ENCODE measurements at regions not wholly inside any gene's neighbourhood (a gene's known extent, or its start where the extent isn't known, plus 50 kb on each side); places are given as distances from the start of the nearest gene placed in this dataset.

DNA sequence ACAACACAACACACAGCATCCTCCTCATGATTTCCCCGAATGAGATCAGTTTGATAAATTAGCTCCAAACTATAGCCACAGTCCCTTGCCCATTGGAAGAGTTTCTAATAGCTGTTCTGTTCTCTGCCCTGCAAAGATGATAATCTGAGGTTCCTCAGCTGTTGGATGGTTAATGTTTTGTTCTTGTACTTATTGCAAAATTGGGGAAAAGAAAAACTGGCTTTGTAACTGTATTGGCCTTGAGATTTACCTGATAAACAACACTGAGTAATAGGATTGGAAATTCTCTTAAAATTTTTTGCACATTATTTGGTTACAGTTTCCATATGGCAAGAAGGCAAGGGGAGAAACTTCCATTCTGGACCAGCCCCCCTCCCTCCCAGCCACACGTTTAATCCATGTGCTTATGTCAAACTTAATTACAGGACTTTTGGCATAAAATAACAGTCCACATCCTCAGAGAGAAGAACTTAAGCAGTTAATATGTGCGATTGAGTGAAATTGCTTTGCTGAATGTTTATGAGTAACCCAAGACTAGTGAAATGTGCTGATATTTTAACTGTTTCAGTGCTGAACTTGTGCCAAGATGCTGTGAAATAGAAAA lies 119.1 kb upstream of the ZFHX3 start:
- TF ChIP-seq EZH2phosphoT487 (IDR thresholded peaks at IDR 0.05; ENCODE audit: borderline replicate concordance, low read length) (no peak), EZH2 (IDR thresholded peaks at IDR 0.05; ENCODE audit: low read length, unreplicated experiment) (no peak)
- TF ChIP-seq, protein P1, sequence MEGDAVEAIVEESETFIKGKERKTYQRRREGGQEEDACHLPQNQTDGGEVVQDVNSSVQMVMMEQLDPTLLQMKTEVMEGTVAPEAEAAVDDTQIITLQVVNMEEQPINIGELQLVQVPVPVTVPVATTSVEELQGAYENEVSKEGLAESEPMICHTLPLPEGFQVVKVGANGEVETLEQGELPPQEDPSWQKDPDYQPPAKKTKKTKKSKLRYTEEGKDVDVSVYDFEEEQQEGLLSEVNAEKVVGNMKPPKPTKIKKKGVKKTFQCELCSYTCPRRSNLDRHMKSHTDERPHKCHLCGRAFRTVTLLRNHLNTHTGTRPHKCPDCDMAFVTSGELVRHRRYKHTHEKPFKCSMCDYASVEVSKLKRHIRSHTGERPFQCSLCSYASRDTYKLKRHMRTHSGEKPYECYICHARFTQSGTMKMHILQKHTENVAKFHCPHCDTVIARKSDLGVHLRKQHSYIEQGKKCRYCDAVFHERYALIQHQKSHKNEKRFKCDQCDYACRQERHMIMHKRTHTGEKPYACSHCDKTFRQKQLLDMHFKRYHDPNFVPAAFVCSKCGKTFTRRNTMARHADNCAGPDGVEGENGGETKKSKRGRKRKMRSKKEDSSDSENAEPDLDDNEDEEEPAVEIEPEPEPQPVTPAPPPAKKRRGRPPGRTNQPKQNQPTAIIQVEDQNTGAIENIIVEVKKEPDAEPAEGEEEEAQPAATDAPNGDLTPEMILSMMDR (conservative IDR thresholded peaks at IDR 0.05; ENCODE audit: low read depth, low read length): no peak

All from PC-3 (cell line).